Gastroesophageal sphincter (tissue), 3 donors: ENCODE measurements at regions not wholly inside any gene's neighbourhood (a gene's known extent, or its start where the extent isn't known, plus 50 kb on each side); places are given as distances from the start of the nearest gene placed in this dataset.

Source experiments
- EP300 ChIP-seq: sonication (generic); formaldehyde crosslinking; IDR thresholded peaks from one replicate; pipeline ENCODE4 v1.6.1; 2017; ENCODE audit warnings: antibody characterized with exemption, mild to moderate bottlenecking
- POLR2A ChIP-seq, 2 donors: fragments of 450-650 bp; IDR thresholded peaks; one replicate each; pipeline ENCODE4 v1.6.1; 2017; ENCODE audit warnings: antibody characterized with exemption in 2 of 2, mild to moderate bottlenecking in 2 of 2, moderate library complexity in 1 of 2
- POLR2AphosphoS5 ChIP-seq: sonication (generic); formaldehyde crosslinking; IDR thresholded peaks from one replicate; pipeline ENCODE4 v1.6.1; 2017; ENCODE audit warnings: antibody characterized with exemption
- TF ChIP-seq, protein P1 (sequence below), 4 experiments: fragments of 200-600 bp in 2 of 4; fragments of 450-650 bp in 2 of 4; sonication (generic) in 1 of 4; IDR thresholded peaks; one replicate each; pipeline ENCODE4 v1.5.1; 2017 to 2019; ENCODE audit warnings: antibody characterized with exemption in 4 of 4, mild to moderate bottlenecking in 2 of 4, moderate library complexity in 2 of 4

DNA sequence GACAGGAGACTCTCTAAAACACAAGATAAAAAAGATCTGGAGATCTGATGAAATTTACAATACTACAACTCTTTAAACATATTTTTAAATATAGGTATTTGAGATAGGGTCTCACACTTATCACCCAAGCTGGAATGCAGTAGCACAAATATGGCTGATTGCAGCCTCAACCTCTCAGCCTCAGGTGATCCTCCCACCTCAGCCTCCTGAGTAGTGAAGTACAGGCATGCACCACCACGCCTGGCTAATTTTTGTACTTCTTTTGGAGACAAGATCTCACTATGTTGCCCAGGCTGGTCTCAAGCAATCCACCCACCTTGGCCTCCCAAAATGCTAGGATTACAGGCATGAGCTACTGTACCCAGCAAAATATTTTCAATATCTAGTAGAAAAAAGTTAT lies 170.0 kb upstream of the NR5A2 start:
- TF ChIP-seq, protein P1, sequence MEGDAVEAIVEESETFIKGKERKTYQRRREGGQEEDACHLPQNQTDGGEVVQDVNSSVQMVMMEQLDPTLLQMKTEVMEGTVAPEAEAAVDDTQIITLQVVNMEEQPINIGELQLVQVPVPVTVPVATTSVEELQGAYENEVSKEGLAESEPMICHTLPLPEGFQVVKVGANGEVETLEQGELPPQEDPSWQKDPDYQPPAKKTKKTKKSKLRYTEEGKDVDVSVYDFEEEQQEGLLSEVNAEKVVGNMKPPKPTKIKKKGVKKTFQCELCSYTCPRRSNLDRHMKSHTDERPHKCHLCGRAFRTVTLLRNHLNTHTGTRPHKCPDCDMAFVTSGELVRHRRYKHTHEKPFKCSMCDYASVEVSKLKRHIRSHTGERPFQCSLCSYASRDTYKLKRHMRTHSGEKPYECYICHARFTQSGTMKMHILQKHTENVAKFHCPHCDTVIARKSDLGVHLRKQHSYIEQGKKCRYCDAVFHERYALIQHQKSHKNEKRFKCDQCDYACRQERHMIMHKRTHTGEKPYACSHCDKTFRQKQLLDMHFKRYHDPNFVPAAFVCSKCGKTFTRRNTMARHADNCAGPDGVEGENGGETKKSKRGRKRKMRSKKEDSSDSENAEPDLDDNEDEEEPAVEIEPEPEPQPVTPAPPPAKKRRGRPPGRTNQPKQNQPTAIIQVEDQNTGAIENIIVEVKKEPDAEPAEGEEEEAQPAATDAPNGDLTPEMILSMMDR (IDR thresholded peaks at IDR 0.05), result no peak
- no peak for TF ChIP-seq POLR2A (IDR thresholded peaks at IDR 0.05)
- no peak for TF ChIP-seq POLR2AphosphoS5
- TF ChIP-seq EP300, result no peak
